SK-N-SH (cell line): ENCODE measurements at regions not wholly inside any gene's neighbourhood (a gene's known extent, or its start where the extent isn't known, plus 50 kb on each side); places are given as distances from the start of the nearest gene placed in this dataset.

ENCODE experiments used
- CTCF ChIA-PET: fragments of 300-600, 350-600 bp; formaldehyde crosslinking; extraction: SDS; loops from one replicate; lab custom pipeline; 2021; lab: Yijun Ruan, JAX
- POLR2A ChIA-PET: fragments of 350-600 bp; sonication (Branson Sonifier 250); formaldehyde crosslinking; extraction: SDS; loops from one replicate; lab custom pipeline; 2020; ENCODE audit warnings: antibody characterized with exemption, inconsistent platforms; lab: Yijun Ruan, JAX
- DNase-seq: peaks from one replicate; pipeline ENCODE4 v3.0.0; 2012
- H2AFZ ChIP-seq: fragments of 200-600 bp; sonication (generic); 2 replicates; pipeline ENCODE4 v1.8.1; 2016; ENCODE audit warnings: antibody characterized with exemption, mild to moderate bottlenecking, low read depth
- H3F3A ChIP-seq: fragments of 200-600 bp; sonication (generic); replicated peaks from 2 replicates; pipeline ENCODE3; 2016; ENCODE audit warnings: antibody characterized with exemption, mild to moderate bottlenecking; ENCODE audit not compliant: insufficient read depth
- H3K27ac ChIP-seq, 2 experiments: fragments of 200-500 bp in 1 of 2; fragments of 200-600 bp in 1 of 2; sonication (Bioruptor generic) in 1 of 2; sonication (generic), shearing (Covaris generic) in 1 of 2; 2 replicates each; pipeline versions ENCODE4 v1.5.1 to v1.6.1; 2014 to 2016; ENCODE audit warnings: low read depth in 2 of 2, inconsistent platforms in 1 of 2, low read length in 1 of 2, mild to moderate bottlenecking in 1 of 2, mixed read lengths in 1 of 2
- H3K27me3 ChIP-seq: fragments of 200-600 bp; sonication (generic), shearing (Covaris generic); 2 replicates; pipeline ENCODE4 v1.6.1; 2016; ENCODE audit warnings: mixed run types; ENCODE audit not compliant: insufficient read depth
- H3K36me3 ChIP-seq, 2 experiments: fragments of 200-500 bp in 1 of 2; fragments of 200-600 bp in 1 of 2; sonication (Bioruptor generic) in 1 of 2; sonication (generic) in 1 of 2; replicated peaks in 1 of 2; 2 replicates each; pipeline versions ENCODE3 to v1.5.1; 2014 to 2016; ENCODE audit warnings: low read length in 1 of 2, mild to moderate bottlenecking in 1 of 2; ENCODE audit not compliant: insufficient read depth in 2 of 2, control insufficient read depth in 1 of 2
- H3K4me1 ChIP-seq, 2 experiments: fragments of 200-500 bp in 1 of 2; fragments of 200-600 bp in 1 of 2; sonication (Bioruptor generic) in 1 of 2; sonication (generic), shearing (Covaris generic) in 1 of 2; 2 replicates each; pipeline versions ENCODE4 v1.5.1 to v1.6.1; 2014 to 2016; ENCODE audit warnings: low read depth in 1 of 2, low read length in 1 of 2, mixed run types in 1 of 2; ENCODE audit not compliant: insufficient read depth in 2 of 2, control insufficient read depth in 1 of 2
- H3K4me2 ChIP-seq: fragments of 200-600 bp; sonication (generic), shearing (Covaris generic); 2 replicates; pipeline ENCODE4 v1.6.1; 2017; ENCODE audit warnings: mixed run types
- H3K4me3 ChIP-seq, 2 experiments: fragments of 200-500 bp in 1 of 2; fragments of 200-600 bp in 1 of 2; sonication (Bioruptor generic) in 1 of 2; sonication (generic), shearing (Covaris generic) in 1 of 2; 2 replicates each; pipeline versions ENCODE4 v1.5.1 to v1.8.1; 2014 to 2016; ENCODE audit warnings: low read depth in 2 of 2, inconsistent platforms in 1 of 2, low read length in 1 of 2, mild to moderate bottlenecking in 1 of 2, mixed read lengths in 1 of 2, moderate library complexity in 1 of 2
- H3K79me2 ChIP-seq: fragments of 200-600 bp; sonication (generic); 2 replicates; pipeline ENCODE4 v1.8.1; 2017; ENCODE audit warnings: mild to moderate bottlenecking; ENCODE audit not compliant: insufficient read depth
- H3K9ac ChIP-seq: fragments of 200-600 bp; sonication (generic); 2 replicates; pipeline ENCODE4 v1.6.1; 2017; ENCODE audit warnings: mixed run types
- H3K9me2 ChIP-seq: fragments of 200-600 bp; sonication (generic); 2 replicates; pipeline ENCODE4 v1.6.1; 2017; ENCODE audit warnings: mixed run types
- H3K9me3 ChIP-seq: fragments of 200-600 bp; sonication (generic); 2 replicates; pipeline ENCODE4 v1.6.1; 2017; ENCODE audit warnings: mixed run types, mild to moderate bottlenecking, moderate library complexity
- H4K20me1 ChIP-seq: fragments of 200-600 bp; sonication (generic); 2 replicates; pipeline ENCODE4 v1.6.1; 2017; ENCODE audit warnings: mild to moderate bottlenecking, mixed run types; ENCODE audit not compliant: insufficient read depth
- CTCF ChIP-seq: fragments of 200-600 bp; sonication (generic); IDR thresholded peaks from 2 replicates; pipeline ENCODE4 v1.6.1; 2017; ENCODE audit warnings: antibody characterized with exemption, mild to moderate bottlenecking, moderate library complexity
- FOXM1 ChIP-seq: IDR thresholded peaks from 2 replicates; pipeline ENCODE4 v1.4.0; 2012; ENCODE audit warnings: low read depth, mild to moderate bottlenecking
- GABPA ChIP-seq: IDR thresholded peaks from 2 replicates; pipeline ENCODE4 v1.4.0; 2012; ENCODE audit warnings: low read depth, mild to moderate bottlenecking
- MAX ChIP-seq: IDR thresholded peaks from 2 replicates; pipeline ENCODE4 v1.4.0; 2012; ENCODE audit warnings: low read depth
- NFIC ChIP-seq: IDR thresholded peaks from 2 replicates; pipeline ENCODE4 v1.4.0; 2012; ENCODE audit warnings: borderline replicate concordance
- POLR2AphosphoS5 ChIP-seq: IDR thresholded peaks from 2 replicates; pipeline ENCODE4 v1.6.1; 2012; ENCODE audit warnings: low read depth, low read length
- RCOR1 ChIP-seq: fragments of 150-350 bp; IDR thresholded peaks from 2 replicates; pipeline ENCODE4 v1.6.1; 2017; ENCODE audit warnings: antibody characterized with exemption, low read length
- TCF12 ChIP-seq: IDR thresholded peaks from 2 replicates; pipeline ENCODE4 v1.4.0; 2012
- USF2 ChIP-seq: fragments of 150-350 bp; IDR thresholded peaks from 2 replicates; pipeline ENCODE4 v1.6.1; 2017; ENCODE audit warnings: antibody characterized with exemption, low read length, low read depth, borderline replicate concordance
- YY1 ChIP-seq: IDR thresholded peaks from 2 replicates; pipeline ENCODE4 v1.4.0; 2012; ENCODE audit warnings: low read depth, mild to moderate bottlenecking
- WGBS: methylation state at CpG from one replicate; pipeline ENCODE4 v1.1.6; 2017; ENCODE audit warnings: low lambda C conversion rate; 5-methylcytosine and 5-hydroxymethylcytosine counted together

GRCh38 chr16:77077256-77077922, 113.6 kb upstream of the MON1B start (continued):
- TF ChIP-seq USF2: no peak
- no peak for TF ChIP-seq MAX

GRCh38 chr16:77085981-77086380, 105.0 kb upstream of the MON1B start:
- POLR2A ChIA-PET: no interaction called here
- H3K4me1 ChIP-seq: peaks cover 0 to 4% of the 10 kb centered on the region in 2 experiments; a peak in 1 of 4 replicates
- no peak overlapping the region for H3K4me2 ChIP-seq
- no peaks in the 10 kb centered on the region for H3K36me3 ChIP-seq
- CTCF ChIA-PET: no interaction called here
- no peaks in the 10 kb centered on the region for H4K20me1 ChIP-seq
- H2AFZ ChIP-seq: no peak overlapping the region
- no peaks in the 10 kb centered on the region for H3F3A ChIP-seq
- no peak overlapping the region for H3K9ac ChIP-seq
- no peaks in the 10 kb centered on the region for H3K9me3 ChIP-seq
- TF ChIP-seq POLR2AphosphoS5 (no peak), RCOR1 (no peak), NFIC (no peak), TCF12 (no peak), FOXM1 (no peak), CTCF (no peak), YY1 (no peak)
- no peaks in the 10 kb centered on the region for H3K27me3 ChIP-seq
- DNase-seq: no peak
- 5% methylated on average over 1 of the region's 1 CpG for WGBS
- H3K27ac ChIP-seq: no peak overlapping the region
- no peaks in the 10 kb centered on the region for H3K9me2 ChIP-seq
- no peak overlapping the region for H3K4me3 ChIP-seq
- no peaks in the 10 kb centered on the region for H3K79me2 ChIP-seq

- Histone ChIP-seq H2AFZ (no peak overlapping the region), H3K9me3 (no peaks in the 10 kb centered on the region), H3K36me3 (no peaks in the 10 kb centered on the region), H3K9ac (no peak overlapping the region), H3K79me2 (no peaks in the 10 kb centered on the region), H3F3A (no peaks in the 10 kb centered on the region), H3K9me2 (no peaks in the 10 kb centered on the region), H3K27me3 (no peaks in the 10 kb centered on the region), H3K27ac (no peak overlapping the region), H3K4me2 (no peak overlapping the region), H4K20me1 (no peaks in the 10 kb centered on the region), H3K4me1 (no peaks in the 10 kb centered on the region), H3K4me3 (no peak overlapping the region)
- TF ChIP-seq GABPA: no peak
- TF ChIP-seq TCF12: no peak
- DNase-seq: no peak
- WGBS: 0% methylated on average over 1 of the region's 1 CpG
- ChIA-PET POLR2A (no interaction called here), CTCF (interaction anchor here (0.8 kb wide), 1 partner anchor 46 kb away, joined by 4 read pairs; no protein-coding TSS in a partner anchor)
Observed at GRCh38 chr16:77090062-77090461, 100.9 kb upstream of the MON1B start.
